WTC11 (cell line): ENCODE measurements at regions not wholly inside any gene's neighbourhood (a gene's known extent, or its start where the extent isn't known, plus 50 kb on each side); places are given as distances from the start of the nearest gene placed in this dataset.

Experiments
- ATAC-seq: fragments of 200-7000 bp; cut with Tn5 transposase; 2 replicates; pipeline ENCODE4 v1.10.0; 2021; ENCODE audit warnings: mild to moderate bottlenecking, moderate library complexity
- CTCF ChIA-PET: fragments of 300-600 bp; sonication (Branson Sonifier 250); formaldehyde crosslinking; loops from one replicate; lab custom pipeline; 2021; ENCODE audit warnings: antibody characterized with exemption; lab: Charles Lee
- POLR2A ChIA-PET: fragments of 350-600 bp; sonication (Branson Sonifier 250); formaldehyde crosslinking; loops from one replicate; lab custom pipeline; 2021; ENCODE audit warnings: antibody characterized with exemption; lab: Charles Lee
- DNase-seq: peaks from one replicate; pipeline ENCODE4 v3.0.0; 2021; ENCODE audit warnings: low spot score
- H3K27ac Mint-ChIP-seq: 2 replicates; pipeline ENCODE4 v1.8.0; 2021; ENCODE audit warnings: mixed read lengths
- H3K27me3 Mint-ChIP-seq: 2 replicates; pipeline ENCODE4 v1.8.0; 2021; ENCODE audit warnings: low read depth, mild to moderate bottlenecking, moderate library complexity, mixed read lengths
- H3K36me3 Mint-ChIP-seq: 2 replicates; pipeline ENCODE4 v1.8.0; 2021; ENCODE audit warnings: mixed read lengths
- H3K4me1 Mint-ChIP-seq: 2 replicates; pipeline ENCODE4 v1.8.0; 2022; ENCODE audit warnings: mixed read lengths
- H3K4me3 Mint-ChIP-seq: 2 replicates; pipeline ENCODE4 v1.8.0; 2021; ENCODE audit warnings: mild to moderate bottlenecking, moderate library complexity, mixed read lengths
- H3K9me3 Mint-ChIP-seq: 2 replicates; pipeline ENCODE4 v1.8.0; 2021; ENCODE audit warnings: mixed read lengths
- CTCF ChIP-seq: fragments of 200-600 bp; IDR thresholded peaks from 2 replicates; pipeline ENCODE4 v1.8.0; 2022; ENCODE audit warnings: antibody characterized with exemption
- EMX1 ChIP-seq: fragments of 250-450 bp; sonication (Bioruptor Pico); IDR thresholded peaks from 2 replicates; pipeline ENCODE4 v1.8.0; 2021; ENCODE audit warnings: mild to moderate bottlenecking
- FOXP1 ChIP-seq: sonication (generic); formaldehyde crosslinking; IDR thresholded peaks from 2 replicates; pipeline ENCODE4 v1.8.0; 2022; ENCODE audit warnings: missing genetic modification reagents, mild to moderate bottlenecking, moderate library complexity, borderline replicate concordance
- GRHL2 ChIP-seq: fragments of 250-450 bp; sonication (Bioruptor Pico); IDR thresholded peaks from 2 replicates; pipeline ENCODE4 v1.8.0; 2022; ENCODE audit warnings: mild to moderate bottlenecking, moderate library complexity; ENCODE audit not compliant: insufficient replicate concordance, severe bottlenecking
- HMGXB4 ChIP-seq: sonication (generic); formaldehyde crosslinking; IDR thresholded peaks from 2 replicates; pipeline ENCODE4 v1.8.1; 2023; ENCODE audit warnings: mild to moderate bottlenecking, moderate library complexity, missing genetic modification reagents
- IRF2 ChIP-seq: sonication (generic); formaldehyde crosslinking; IDR thresholded peaks from 2 replicates; pipeline ENCODE4 v1.8.0; 2022; ENCODE audit warnings: low read depth, missing genetic modification reagents, borderline replicate concordance
- JUN ChIP-seq: sonication (generic); formaldehyde crosslinking; IDR thresholded peaks from 2 replicates; pipeline ENCODE4 v1.8.0; 2023; ENCODE audit warnings: mild to moderate bottlenecking, missing genetic modification reagents
- NR2C2 ChIP-seq: sonication (generic); formaldehyde crosslinking; IDR thresholded peaks from 2 replicates; pipeline ENCODE4 v1.8.0; 2022; ENCODE audit warnings: mild to moderate bottlenecking, missing genetic modification reagents
- PRRX2 ChIP-seq: fragments of 250-450 bp; sonication (Bioruptor Pico); IDR thresholded peaks from 2 replicates; pipeline ENCODE4 v1.8.0; 2021; ENCODE audit warnings: mild to moderate bottlenecking
- SOX15 ChIP-seq: fragments of 250-450 bp; sonication (Bioruptor Pico); IDR thresholded peaks from 2 replicates; pipeline ENCODE4 v1.9.0; 2021; ENCODE audit warnings: mild to moderate bottlenecking
- TCF7 ChIP-seq: sonication (generic); formaldehyde crosslinking; IDR thresholded peaks from 2 replicates; pipeline ENCODE4 v1.8.0; 2022; ENCODE audit warnings: mild to moderate bottlenecking, low read depth, missing genetic modification reagents, moderate library complexity
- TEAD4 ChIP-seq: sonication (generic); formaldehyde crosslinking; IDR thresholded peaks from 2 replicates; pipeline ENCODE4 v1.8.0; 2022; ENCODE audit warnings: mild to moderate bottlenecking, missing genetic modification reagents
- TP53 ChIP-seq: sonication (generic); formaldehyde crosslinking; IDR thresholded peaks from 2 replicates; pipeline ENCODE4 v1.8.1; 2023; ENCODE audit warnings: mild to moderate bottlenecking, missing genetic modification reagents
- ZNF281 ChIP-seq: sonication (generic); formaldehyde crosslinking; IDR thresholded peaks from 2 replicates; pipeline ENCODE4 v1.8.0; 2023; ENCODE audit warnings: mild to moderate bottlenecking, missing genetic modification reagents
- ZNF317 ChIP-seq: sonication (generic); formaldehyde crosslinking; IDR thresholded peaks from 2 replicates; pipeline ENCODE4 v1.8.1; 2023; ENCODE audit warnings: low read depth, mild to moderate bottlenecking, moderate library complexity, missing genetic modification reagents, borderline replicate concordance
- ZNF671 ChIP-seq: fragments of 250-450 bp; sonication (Bioruptor Pico); IDR thresholded peaks from 2 replicates; pipeline ENCODE4 v1.8.0; 2021; ENCODE audit warnings: mild to moderate bottlenecking
- TF ChIP-seq, protein P1 (sequence below): sonication (generic); formaldehyde crosslinking; IDR thresholded peaks from 2 replicates; pipeline ENCODE4 v1.8.0; 2023; ENCODE audit warnings: missing genetic modification reagents, mild to moderate bottlenecking, borderline replicate concordance

DNA sequence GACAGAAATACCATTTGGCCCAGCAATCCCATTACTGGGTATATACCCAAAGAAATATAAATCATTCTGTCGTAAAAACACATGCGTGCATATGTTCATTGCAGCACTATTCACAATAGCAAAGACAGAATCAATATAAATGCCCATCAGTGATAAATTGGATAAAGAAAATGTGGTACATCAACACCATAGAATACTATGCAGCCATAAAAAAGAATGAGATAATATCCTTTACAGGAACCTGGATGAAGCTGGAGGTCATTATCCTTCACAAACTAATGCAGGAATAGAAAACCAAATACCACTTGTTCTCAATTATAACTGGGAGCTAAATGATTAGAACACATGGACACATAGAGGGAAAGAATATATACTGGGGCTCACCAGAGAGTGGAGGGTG, 109.6 kb upstream of the SLC35F3 start (continued):
- no peak for TF ChIP-seq ZNF317 (CRISPR knock-in tag)
- no peak for TF ChIP-seq ZNF671 (CRISPR knock-in tag)
- TF ChIP-seq TP53 (CRISPR knock-in tag), result no peak
- TF ChIP-seq EMX1, result no peak

GRCh38 chr1:233796146-233796783, 108.2 kb upstream of the SLC35F3 start:
- no peak overlapping the region for H3K4me3 Mint-ChIP-seq
- no peak for TF ChIP-seq FOXP1 (CRISPR knock-in tag)
- TF ChIP-seq JUN (CRISPR knock-in tag), result no peak
- TF ChIP-seq EMX1, result no peak
- TF ChIP-seq SOX15 (CRISPR knock-in tag), result no peak
- no peak for TF ChIP-seq CTCF
- TF ChIP-seq GRHL2 (CRISPR knock-in tag), result no peak
- no peak for TF ChIP-seq TCF7 (CRISPR knock-in tag)
- no peak for TF ChIP-seq ZNF281 (CRISPR knock-in tag)
- no peak for TF ChIP-seq PRRX2
- TF ChIP-seq NR2C2 (CRISPR knock-in tag), result no peak
- TF ChIP-seq IRF2, result no peak
- no peak for TF ChIP-seq HMGXB4 (CRISPR knock-in tag)
- no peak for TF ChIP-seq TEAD4 (CRISPR knock-in tag)
- TF ChIP-seq, protein P1, sequence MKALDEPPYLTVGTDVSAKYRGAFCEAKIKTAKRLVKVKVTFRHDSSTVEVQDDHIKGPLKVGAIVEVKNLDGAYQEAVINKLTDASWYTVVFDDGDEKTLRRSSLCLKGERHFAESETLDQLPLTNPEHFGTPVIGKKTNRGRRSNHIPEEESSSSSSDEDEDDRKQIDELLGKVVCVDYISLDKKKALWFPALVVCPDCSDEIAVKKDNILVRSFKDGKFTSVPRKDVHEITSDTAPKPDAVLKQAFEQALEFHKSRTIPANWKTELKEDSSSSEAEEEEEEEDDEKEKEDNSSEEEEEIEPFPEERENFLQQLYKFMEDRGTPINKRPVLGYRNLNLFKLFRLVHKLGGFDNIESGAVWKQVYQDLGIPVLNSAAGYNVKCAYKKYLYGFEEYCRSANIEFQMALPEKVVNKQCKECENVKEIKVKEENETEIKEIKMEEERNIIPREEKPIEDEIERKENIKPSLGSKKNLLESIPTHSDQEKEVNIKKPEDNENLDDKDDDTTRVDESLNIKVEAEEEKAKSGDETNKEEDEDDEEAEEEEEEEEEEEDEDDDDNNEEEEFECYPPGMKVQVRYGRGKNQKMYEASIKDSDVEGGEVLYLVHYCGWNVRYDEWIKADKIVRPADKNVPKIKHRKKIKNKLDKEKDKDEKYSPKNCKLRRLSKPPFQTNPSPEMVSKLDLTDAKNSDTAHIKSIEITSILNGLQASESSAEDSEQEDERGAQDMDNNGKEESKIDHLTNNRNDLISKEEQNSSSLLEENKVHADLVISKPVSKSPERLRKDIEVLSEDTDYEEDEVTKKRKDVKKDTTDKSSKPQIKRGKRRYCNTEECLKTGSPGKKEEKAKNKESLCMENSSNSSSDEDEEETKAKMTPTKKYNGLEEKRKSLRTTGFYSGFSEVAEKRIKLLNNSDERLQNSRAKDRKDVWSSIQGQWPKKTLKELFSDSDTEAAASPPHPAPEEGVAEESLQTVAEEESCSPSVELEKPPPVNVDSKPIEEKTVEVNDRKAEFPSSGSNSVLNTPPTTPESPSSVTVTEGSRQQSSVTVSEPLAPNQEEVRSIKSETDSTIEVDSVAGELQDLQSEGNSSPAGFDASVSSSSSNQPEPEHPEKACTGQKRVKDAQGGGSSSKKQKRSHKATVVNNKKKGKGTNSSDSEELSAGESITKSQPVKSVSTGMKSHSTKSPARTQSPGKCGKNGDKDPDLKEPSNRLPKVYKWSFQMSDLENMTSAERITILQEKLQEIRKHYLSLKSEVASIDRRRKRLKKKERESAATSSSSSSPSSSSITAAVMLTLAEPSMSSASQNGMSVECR (CRISPR knock-in tag), result no peak
- ChIA-PET CTCF (interaction anchor here (0.6 kb wide), 1 partner anchor 11 kb away, joined by 4 read pairs; no protein-coding TSS in a partner anchor), POLR2A (no interaction called here)
- ATAC-seq (no peak), DNase-seq (no peak)
- no peak overlapping the region for H3K27ac Mint-ChIP-seq
- peaks cover 51% of the 10 kb centered on the region for H3K9me3 Mint-ChIP-seq
- H3K36me3 Mint-ChIP-seq, result peaks cover 20% of the 10 kb centered on the region
- no peaks in the 10 kb centered on the region for H3K4me1 Mint-ChIP-seq
- peaks cover 9% of the 10 kb centered on the region for H3K27me3 Mint-ChIP-seq
